ENCODE measurements at regions not wholly inside any gene's neighbourhood (a gene's known extent, or its start where the extent isn't known, plus 50 kb on each side); places are given as distances from the start of the nearest gene placed in this dataset.

DNA sequence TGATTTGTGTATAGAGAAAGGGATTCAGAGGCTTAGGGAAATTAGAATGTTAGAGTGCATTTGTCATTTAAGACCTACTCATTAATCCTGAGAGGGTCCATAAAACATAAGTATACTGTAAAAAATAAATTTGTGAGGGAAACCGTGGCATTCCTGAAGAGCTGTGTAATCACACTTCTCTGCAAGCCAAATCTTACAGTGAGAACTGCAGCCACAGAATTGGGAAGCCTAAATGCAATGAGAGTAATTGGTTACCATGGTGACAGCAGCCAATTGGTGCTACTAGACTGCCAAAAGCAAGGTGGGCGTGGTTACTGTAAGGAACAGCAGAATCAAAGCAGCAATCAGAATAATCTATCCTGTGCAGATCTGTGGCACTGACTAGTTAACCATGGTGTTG is 345.2 kb upstream of the GRID2 start:
- ChIA-PET POLR2A (no interaction called here), CTCF (no interaction called here)
- Histone ChIP-seq H3K27ac (ENCODE audit: low read depth, low read length) (no peak overlapping the region), H3K27me3 (ENCODE audit: control insufficient read depth, insufficient read depth, low read length) (no peaks in the 10 kb centered on the region), H3K9me3 (ENCODE audit: control insufficient read depth, insufficient read depth, low read length) (peaks cover 3% of the 10 kb centered on the region; the same call in 1 of the 2 replicates), H3K4me3 (ENCODE audit: low read depth, low read length) (no peak overlapping the region)
- TF ChIP-seq, protein P1, sequence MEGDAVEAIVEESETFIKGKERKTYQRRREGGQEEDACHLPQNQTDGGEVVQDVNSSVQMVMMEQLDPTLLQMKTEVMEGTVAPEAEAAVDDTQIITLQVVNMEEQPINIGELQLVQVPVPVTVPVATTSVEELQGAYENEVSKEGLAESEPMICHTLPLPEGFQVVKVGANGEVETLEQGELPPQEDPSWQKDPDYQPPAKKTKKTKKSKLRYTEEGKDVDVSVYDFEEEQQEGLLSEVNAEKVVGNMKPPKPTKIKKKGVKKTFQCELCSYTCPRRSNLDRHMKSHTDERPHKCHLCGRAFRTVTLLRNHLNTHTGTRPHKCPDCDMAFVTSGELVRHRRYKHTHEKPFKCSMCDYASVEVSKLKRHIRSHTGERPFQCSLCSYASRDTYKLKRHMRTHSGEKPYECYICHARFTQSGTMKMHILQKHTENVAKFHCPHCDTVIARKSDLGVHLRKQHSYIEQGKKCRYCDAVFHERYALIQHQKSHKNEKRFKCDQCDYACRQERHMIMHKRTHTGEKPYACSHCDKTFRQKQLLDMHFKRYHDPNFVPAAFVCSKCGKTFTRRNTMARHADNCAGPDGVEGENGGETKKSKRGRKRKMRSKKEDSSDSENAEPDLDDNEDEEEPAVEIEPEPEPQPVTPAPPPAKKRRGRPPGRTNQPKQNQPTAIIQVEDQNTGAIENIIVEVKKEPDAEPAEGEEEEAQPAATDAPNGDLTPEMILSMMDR (IDR thresholded peaks at IDR 0.05; ENCODE audit: low read depth, low read length): no peak
- DNase-seq (ENCODE audit: low read depth, low spot score): no peak

DNA sequence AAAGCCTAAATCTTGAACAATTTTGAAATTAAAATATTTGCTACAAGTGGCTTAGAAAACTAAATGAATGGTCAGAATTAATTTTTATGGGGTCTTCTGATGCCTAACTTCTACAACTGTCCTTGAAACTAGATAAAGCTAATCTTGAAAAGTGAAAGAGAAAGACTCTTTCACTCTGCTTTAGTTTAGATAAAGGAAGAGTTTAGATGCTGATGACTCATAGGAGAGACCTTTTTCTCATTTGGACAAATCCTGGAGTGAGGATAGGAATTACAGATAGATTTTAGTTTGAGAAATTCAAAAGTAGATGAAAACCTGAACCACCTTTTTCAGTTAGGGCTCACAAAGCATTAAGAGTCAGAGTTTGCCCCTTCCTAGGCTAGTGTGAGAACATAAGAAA is 342.3 kb upstream of the GRID2 start:
- ChIA-PET POLR2A (no interaction called here), CTCF (no interaction called here)
- H3K9me3 ChIP-seq (ENCODE audit: control insufficient read depth, insufficient read depth, low read length): no peaks in the 10 kb centered on the region
- no peaks in the 10 kb centered on the region for H3K27me3 ChIP-seq (ENCODE audit: control insufficient read depth, insufficient read depth, low read length)
- no peak overlapping the region for H3K27ac ChIP-seq (ENCODE audit: low read depth, low read length)
- H3K4me3 ChIP-seq (ENCODE audit: low read depth, low read length): no peak overlapping the region
- DNase-seq (ENCODE audit: low read depth, low spot score): no peak
- TF ChIP-seq, protein P1 (IDR thresholded peaks at IDR 0.05; ENCODE audit: low read depth, low read length): no peak

DNA sequence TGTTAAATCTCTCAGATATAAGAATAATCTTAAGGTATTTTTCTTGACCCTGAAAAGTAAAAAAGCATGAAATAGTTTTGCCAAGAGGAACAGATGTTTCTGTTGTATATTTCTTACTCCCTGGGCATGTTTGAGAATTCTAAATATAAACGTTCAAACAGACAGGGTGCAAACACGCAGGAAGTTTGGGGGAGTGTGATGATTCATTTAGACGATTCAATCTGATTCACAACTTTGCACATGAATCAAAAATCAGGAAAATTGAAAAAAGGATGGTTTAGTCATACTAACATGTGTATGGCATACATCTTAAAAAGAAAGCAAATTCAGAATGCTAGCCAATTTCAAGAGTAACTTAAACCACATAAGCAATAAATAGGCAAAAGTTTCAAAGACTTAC is 340.3 kb upstream of the GRID2 start:
- TF ChIP-seq, protein P1 (IDR thresholded peaks at IDR 0.05; ENCODE audit: low read depth, low read length): no peak
- Histone ChIP-seq H3K4me3 (ENCODE audit: low read depth, low read length) (no peak overlapping the region), H3K9me3 (ENCODE audit: control insufficient read depth, insufficient read depth, low read length) (no peaks in the 10 kb centered on the region), H3K27me3 (ENCODE audit: control insufficient read depth, insufficient read depth, low read length) (no peaks in the 10 kb centered on the region), H3K27ac (ENCODE audit: low read depth, low read length) (no peak overlapping the region)
- DNase-seq (ENCODE audit: low read depth, low spot score): peak; percentile 16
- ChIA-PET POLR2A (no interaction called here), CTCF (no interaction called here)

DNA sequence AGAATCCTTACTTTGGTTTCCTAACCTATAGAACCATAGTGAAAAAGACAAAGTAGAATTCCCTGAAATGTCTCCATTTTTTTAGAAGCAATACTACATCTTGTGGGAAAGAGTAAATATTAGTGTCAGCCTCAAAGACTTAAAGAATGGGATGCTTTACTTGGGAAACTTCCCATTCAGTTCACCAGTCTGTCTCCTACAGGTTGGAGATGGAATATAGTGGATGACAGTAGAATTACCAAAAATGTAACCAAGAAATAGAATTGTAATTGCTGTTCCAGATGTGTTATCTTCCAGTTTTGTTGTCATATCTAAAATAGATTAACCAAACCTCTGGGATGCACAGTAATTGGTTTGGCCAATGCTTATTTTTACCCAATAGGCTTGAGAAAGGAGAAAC is 338.6 kb upstream of the GRID2 start:
- no peak overlapping the region for H3K27ac ChIP-seq (ENCODE audit: low read depth, low read length)
- H3K9me3 ChIP-seq (ENCODE audit: control insufficient read depth, insufficient read depth, low read length): no peaks in the 10 kb centered on the region
- TF ChIP-seq, protein P1 (IDR thresholded peaks at IDR 0.05; ENCODE audit: low read depth, low read length): no peak
- DNase-seq (ENCODE audit: low read depth, low spot score): no peak
- ChIA-PET CTCF (no interaction called here), POLR2A (no interaction called here)
- no peaks in the 10 kb centered on the region for H3K27me3 ChIP-seq (ENCODE audit: control insufficient read depth, insufficient read depth, low read length)
- H3K4me3 ChIP-seq (ENCODE audit: low read depth, low read length): no peak overlapping the region

DNA sequence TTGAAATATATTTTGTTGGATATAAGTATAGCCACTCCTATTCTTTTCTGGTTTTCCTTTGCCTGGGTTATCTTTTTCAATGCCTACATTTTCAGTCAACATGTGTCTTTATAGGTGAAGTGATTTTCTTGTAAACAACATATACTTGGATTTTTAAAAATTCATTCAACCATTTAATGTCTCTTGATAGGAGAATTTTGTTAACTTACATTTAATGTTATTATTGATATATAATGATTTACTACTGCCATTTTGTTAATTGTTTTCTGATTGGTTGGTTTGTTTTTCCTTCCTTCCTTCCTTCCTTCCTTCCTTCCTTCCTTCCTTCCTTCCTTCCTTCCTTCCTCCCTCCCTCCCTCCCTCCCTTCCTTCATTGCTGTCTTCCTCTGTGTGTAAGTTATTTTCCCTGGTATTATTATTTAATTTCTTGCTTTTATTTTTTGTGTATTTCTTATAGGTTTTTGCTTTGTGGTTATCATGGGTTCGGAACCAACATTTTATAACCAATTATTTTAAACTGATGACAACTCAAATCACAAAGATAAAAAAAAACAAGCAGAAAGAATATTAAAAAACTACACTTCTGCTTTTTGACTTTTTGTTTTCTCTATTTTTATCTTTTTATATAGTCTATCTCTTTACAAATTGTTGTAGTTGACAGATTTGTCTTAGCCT is 330.1 kb upstream of the GRID2 start:
- no peak overlapping the region for H3K4me3 ChIP-seq (ENCODE audit: low read depth, low read length)
- H3K9me3 ChIP-seq (ENCODE audit: control insufficient read depth, insufficient read depth, low read length): no peaks in the 10 kb centered on the region
- DNase-seq (ENCODE audit: low read depth, low spot score): no peak
- ChIA-PET CTCF (no interaction called here), POLR2A (no interaction called here)
- TF ChIP-seq, protein P1 (IDR thresholded peaks at IDR 0.05; ENCODE audit: low read depth, low read length): no peak
- no peaks in the 10 kb centered on the region for H3K27me3 ChIP-seq (ENCODE audit: control insufficient read depth, insufficient read depth, low read length)
- H3K27ac ChIP-seq (ENCODE audit: low read depth, low read length): no peak overlapping the region

Measured in AG04450 (cell line).